Endothelial cell of umbilical vein (primary cell): ENCODE measurements at regions not wholly inside any gene's neighbourhood (a gene's known extent, or its start where the extent isn't known, plus 50 kb on each side); places are given as distances from the start of the nearest gene placed in this dataset.

Experiments used
- BruUV-seq: library from RNA; stranded (reverse); fragments of 400-500 nt; replicated peaks from 2 replicates; lab custom pipeline; 2021; lab: Mats Ljungman, UMichigan
- CTCF ChIA-PET: fragments of 300-600, 350-600 bp; sonication (Branson Sonifier 250); formaldehyde crosslinking; loops from one replicate; lab custom pipeline; 2021; ENCODE audit warnings: antibody characterized with exemption, inconsistent platforms; lab: Charles Lee
- POLR2A ChIA-PET: fragments of 300-600, 350-600 bp; sonication (Branson Sonifier 250); formaldehyde crosslinking; loops from one replicate; lab custom pipeline; 2021; ENCODE audit warnings: antibody characterized with exemption, inconsistent platforms; lab: Charles Lee
- DNase-seq: peaks from one replicate; pipeline ENCODE4 v3.0.0-alpha.2; 2011; ENCODE audit warnings: low read depth, low spot score
- FAIRE-seq: peaks from 2 replicates; lab custom pipeline; 2011; peaks lifted over from hg19 to GRCh38; lab: Jason Lieb, UNC
- H2AFZ ChIP-seq: 2 replicates; pipeline ENCODE4 v1.6.0; 2012; ENCODE audit warnings: low read depth, low read length, control low read depth, inconsistent platforms
- H3K27ac ChIP-seq: 2 replicates; pipeline ENCODE4 v1.5.1; 2011; ENCODE audit warnings: low read depth, mild to moderate bottlenecking, control low read depth, low read length, moderate library complexity; ENCODE audit not compliant: insufficient read depth
- H3K27me3 ChIP-seq, 2 experiments: 2 replicates each; pipeline versions ENCODE4 v1.6.0 to v1.6.1; 2011; ENCODE audit warnings: low read length in 2 of 2, mixed read lengths in 1 of 2; ENCODE audit not compliant: control insufficient read depth in 2 of 2, insufficient read depth in 2 of 2
- H3K36me3 ChIP-seq, 2 experiments: 2 replicates in 1 of 2; 3 replicates in 1 of 2; pipeline ENCODE4 v1.5.1; 2011; ENCODE audit warnings: low read length in 2 of 2, mild to moderate bottlenecking in 1 of 2, moderate library complexity in 1 of 2; ENCODE audit not compliant: control insufficient read depth in 2 of 2, insufficient read depth in 2 of 2; ENCODE audit errors: extremely low read depth in 1 of 2
- H3K4me1 ChIP-seq: 3 replicates; pipeline ENCODE4 v1.5.1; 2011; ENCODE audit warnings: mild to moderate bottlenecking, low read length; ENCODE audit not compliant: control insufficient read depth, insufficient read depth; ENCODE audit errors: extremely low read depth
- H3K4me2 ChIP-seq: 2 replicates; pipeline ENCODE4 v1.6.1; 2011; ENCODE audit warnings: low read length, control low read depth, mixed read lengths; ENCODE audit not compliant: insufficient read depth
- H3K4me3 ChIP-seq, 3 experiments: fragments of 200-600 bp in 1 of 3; sonication (generic), shearing (Covaris generic) in 1 of 3; replicated peaks in 1 of 3; 2 replicates each; pipeline ENCODE4 v1.5.1; 2011 to 2016; ENCODE audit warnings: control low read depth in 3 of 3, low read length in 3 of 3, mild to moderate bottlenecking in 2 of 3, inconsistent platforms in 1 of 3, low read depth in 1 of 3, moderate library complexity in 1 of 3; ENCODE audit not compliant: insufficient read depth in 1 of 3
- H3K79me2 ChIP-seq: 2 replicates; pipeline ENCODE4 v1.6.0; 2012; ENCODE audit warnings: low read length, inconsistent platforms; ENCODE audit not compliant: control insufficient read depth, insufficient read depth
- H3K9ac ChIP-seq: replicated peaks from 2 replicates; pipeline ENCODE3; 2011; ENCODE audit warnings: low read length, control low read depth; ENCODE audit not compliant: insufficient read depth; ENCODE audit errors: extremely low read depth
- H3K9me1 ChIP-seq: replicated peaks from 3 replicates; pipeline ENCODE4 v1.6.0; 2011; ENCODE audit warnings: mild to moderate bottlenecking, low read length; ENCODE audit not compliant: control insufficient read depth, insufficient read depth; ENCODE audit errors: extremely low read depth
- H3K9me3 ChIP-seq: replicated peaks from 2 replicates; pipeline ENCODE4 v1.5.1; 2012; ENCODE audit warnings: low read length, inconsistent platforms; ENCODE audit not compliant: control insufficient read depth, insufficient read depth
- H4K20me1 ChIP-seq: replicated peaks from 2 replicates; pipeline ENCODE3; 2011; ENCODE audit warnings: mild to moderate bottlenecking, low read length; ENCODE audit not compliant: control insufficient read depth, insufficient read depth; ENCODE audit errors: extremely low read depth
- CTCF ChIP-seq, 2 donors: IDR thresholded peaks; 1 replicate in 1 of 2; 2 replicates in 1 of 2; pipeline ENCODE4 v1.5.1; 2011; ENCODE audit warnings: low read length in 2 of 2, mild to moderate bottlenecking in 2 of 2, moderate library complexity in 2 of 2, control low read depth in 1 of 2, inconsistent platforms in 1 of 2, low read depth in 1 of 2; ENCODE audit not compliant: insufficient read depth in 1 of 2; ENCODE audit errors: extremely low read depth in 1 of 2
- EZH2 ChIP-seq: IDR thresholded peaks from 2 replicates; pipeline ENCODE4 v1.6.1; 2012; ENCODE audit warnings: borderline replicate concordance, low read depth, mild to moderate bottlenecking, moderate library complexity, low read length, inconsistent platforms; ENCODE audit not compliant: severe bottlenecking
- FOS ChIP-seq: IDR thresholded peaks from 2 replicates; pipeline ENCODE4 v1.6.1; 2011; ENCODE audit warnings: mild to moderate bottlenecking, low read length, moderate library complexity, borderline replicate concordance; ENCODE audit not compliant: insufficient read depth
- GATA2 ChIP-seq: IDR thresholded peaks from 2 replicates; pipeline ENCODE4 v1.7.0; 2011; ENCODE audit warnings: low read depth, mild to moderate bottlenecking, moderate library complexity, mixed read lengths, low read length; ENCODE audit not compliant: insufficient read length, insufficient read depth
- JUN ChIP-seq: IDR thresholded peaks from 2 replicates; pipeline ENCODE4 v1.6.1; 2011; ENCODE audit warnings: borderline replicate concordance, low read depth; ENCODE audit not compliant: insufficient read length, insufficient read depth
- MYC ChIP-seq: IDR thresholded peaks from one replicate; pipeline ENCODE4 v1.6.1; 2011; ENCODE audit warnings: mild to moderate bottlenecking, low read depth, low read length
- POLR2A ChIP-seq: IDR thresholded peaks from 2 replicates; pipeline ENCODE4 v1.6.1; 2012; ENCODE audit warnings: low read depth, mild to moderate bottlenecking, control low read depth, low read length
- POLR2AphosphoS5 ChIP-seq: IDR thresholded peaks from 2 replicates; pipeline ENCODE4 v1.6.1; 2012; ENCODE audit warnings: low read depth, mild to moderate bottlenecking, control low read depth, low read length, moderate library complexity; ENCODE audit not compliant: insufficient read depth
- dilution Hi-C: fragments of 300-500 bp; cut with MboI; formaldehyde crosslinking; loops from one replicate; pipeline ENCODE4 v1.15.0; 2019; ENCODE audit warnings: low sequenced_read_pairs; ENCODE audit not compliant: extremely low pct_ligation_motif_present
- intact Hi-C: fragments of 100-400 bp; cut with micrococcal nuclease; formaldehyde crosslinking; loops from one replicate; pipeline ENCODE4 v1.10.0; 2022
- TF ChIP-seq, protein P1 (sequence below): IDR thresholded peaks from 2 replicates; pipeline ENCODE4 v1.6.1; 2011; ENCODE audit not compliant: insufficient read depth, insufficient read length

- H3K9me1 ChIP-seq = no peaks in the 10 kb centered on the region
- ChIA-PET CTCF (no interaction called here), POLR2A (no interaction called here)
- no peak overlapping the region for H3K4me2 ChIP-seq
- H3K9me3 ChIP-seq = no peaks in the 10 kb centered on the region
- no peaks in the 10 kb centered on the region for H3K27me3 ChIP-seq
- no peaks in the 10 kb centered on the region for H3K79me2 ChIP-seq
- no peaks in the 10 kb centered on the region for H3K4me1 ChIP-seq
- no peaks in the 10 kb centered on the region for H3K36me3 ChIP-seq
- dilution Hi-C loops = no loop called here
- FAIRE-seq (no peak), DNase-seq (no peak)
- no peak overlapping the region for H2AFZ ChIP-seq
- no peak overlapping the region for H3K27ac ChIP-seq
- no peak overlapping the region for H3K4me3 ChIP-seq
- intact Hi-C loops = no loop called here
- TF ChIP-seq POLR2A (no peak), MYC (no peak), EZH2 (no peak), FOS (no peak), POLR2AphosphoS5 (no peak), CTCF (IDR thresholded peaks at IDR 0.05; ENCODE audit: extremely low read depth in 1 of 2, insufficient read depth in 1 of 2, low read depth in 1 of 2, low read length in 2 of 2) (no peak), JUN (no peak), GATA2 (no peak)
- TF ChIP-seq, protein P1, sequence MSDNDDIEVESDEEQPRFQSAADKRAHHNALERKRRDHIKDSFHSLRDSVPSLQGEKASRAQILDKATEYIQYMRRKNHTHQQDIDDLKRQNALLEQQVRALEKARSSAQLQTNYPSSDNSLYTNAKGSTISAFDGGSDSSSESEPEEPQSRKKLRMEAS = no peak
- no TSS peak for BruUV-seq
- H4K20me1 ChIP-seq = no peaks in the 10 kb centered on the region
- H3K9ac ChIP-seq = no peak overlapping the region
These were observed 1106.6 kb upstream of the FAM98A start for GRCh38 chr2:34705551-34706247.
